22Rv1 (cell line): ENCODE measurements at regions not wholly inside any gene's neighbourhood (a gene's known extent, or its start where the extent isn't known, plus 50 kb on each side); places are given as distances from the start of the nearest gene placed in this dataset.

Source experiments
- ZFX ChIP-seq: fragments of 450-650 bp; IDR thresholded peaks from 2 replicates; pipeline ENCODE4 v1.6.1; 2017; ENCODE audit warnings: antibody characterized with exemption, borderline replicate concordance
- TF ChIP-seq, protein P1 (sequence below): fragments of 450-650 bp; IDR thresholded peaks from 2 replicates; pipeline ENCODE4 v1.5.1; 2017; ENCODE audit warnings: mild to moderate bottlenecking

DNA sequence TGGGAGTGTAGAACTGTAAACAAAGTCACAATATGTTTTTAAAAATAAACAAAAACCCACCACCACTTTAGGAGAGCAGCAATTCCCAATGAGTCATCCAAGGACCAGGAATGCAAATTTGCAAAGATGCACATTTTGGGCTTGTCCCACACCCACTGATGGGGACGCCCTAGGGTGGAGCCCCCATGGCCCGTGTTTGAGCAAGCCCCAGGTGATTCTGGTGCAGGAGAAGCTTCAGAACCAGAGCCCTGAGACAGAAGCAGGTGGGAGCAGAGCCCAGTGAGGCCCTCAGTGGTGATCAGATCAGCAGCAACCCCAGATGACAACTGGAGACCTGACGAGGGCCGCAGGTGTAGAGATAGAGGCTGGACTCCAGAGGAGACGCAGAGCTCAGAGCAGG lies 55.1 kb upstream of the PFKP start:
- TF ChIP-seq, protein P1, sequence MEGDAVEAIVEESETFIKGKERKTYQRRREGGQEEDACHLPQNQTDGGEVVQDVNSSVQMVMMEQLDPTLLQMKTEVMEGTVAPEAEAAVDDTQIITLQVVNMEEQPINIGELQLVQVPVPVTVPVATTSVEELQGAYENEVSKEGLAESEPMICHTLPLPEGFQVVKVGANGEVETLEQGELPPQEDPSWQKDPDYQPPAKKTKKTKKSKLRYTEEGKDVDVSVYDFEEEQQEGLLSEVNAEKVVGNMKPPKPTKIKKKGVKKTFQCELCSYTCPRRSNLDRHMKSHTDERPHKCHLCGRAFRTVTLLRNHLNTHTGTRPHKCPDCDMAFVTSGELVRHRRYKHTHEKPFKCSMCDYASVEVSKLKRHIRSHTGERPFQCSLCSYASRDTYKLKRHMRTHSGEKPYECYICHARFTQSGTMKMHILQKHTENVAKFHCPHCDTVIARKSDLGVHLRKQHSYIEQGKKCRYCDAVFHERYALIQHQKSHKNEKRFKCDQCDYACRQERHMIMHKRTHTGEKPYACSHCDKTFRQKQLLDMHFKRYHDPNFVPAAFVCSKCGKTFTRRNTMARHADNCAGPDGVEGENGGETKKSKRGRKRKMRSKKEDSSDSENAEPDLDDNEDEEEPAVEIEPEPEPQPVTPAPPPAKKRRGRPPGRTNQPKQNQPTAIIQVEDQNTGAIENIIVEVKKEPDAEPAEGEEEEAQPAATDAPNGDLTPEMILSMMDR = no peak
- TF ChIP-seq ZFX = no peak
